Lung (tissue), 11 donors: ENCODE measurements at regions not wholly inside any gene's neighbourhood (a gene's known extent, or its start where the extent isn't known, plus 50 kb on each side); places are given as distances from the start of the nearest gene placed in this dataset.

ENCODE experiments used
- ATAC-seq: fragments of 200-7000 bp; cut with Tn5 transposase; one replicate; pipeline ENCODE4 v1.9.1; 2020; ENCODE audit warnings: moderate number of reproducible peaks; ENCODE audit not compliant: insufficient read depth, low FRiP score
- DNase-seq, 3 donors: peaks; one replicate each; pipeline ENCODE4 v3.0.0-alpha.2; 2013 to 2017
- H3K27ac ChIP-seq, 2 donors: one replicate each; pipeline ENCODE4 v1.5.1; 2013; ENCODE audit warnings: mild to moderate bottlenecking in 2 of 2, moderate library complexity in 2 of 2, control low read depth in 1 of 2, inconsistent platforms in 1 of 2, low read depth in 1 of 2, low read length in 1 of 2
- H3K27me3 ChIP-seq, 3 donors: one replicate each; pipeline ENCODE4 v1.5.1; 2013; ENCODE audit warnings: low read length in 2 of 3; ENCODE audit not compliant: control insufficient read depth in 3 of 3, insufficient read depth in 3 of 3
- H3K36me3 ChIP-seq, 4 donors: one replicate each; pipeline ENCODE4 v1.5.1; 2013; ENCODE audit warnings: low read length in 4 of 4, mild to moderate bottlenecking in 1 of 4, moderate library complexity in 1 of 4; ENCODE audit not compliant: control insufficient read depth in 4 of 4, insufficient read depth in 4 of 4
- H3K4me1 ChIP-seq, 5 donors: one replicate each; pipeline ENCODE4 v1.5.1; 2013; ENCODE audit warnings: low read length in 5 of 5, mild to moderate bottlenecking in 2 of 5, moderate library complexity in 1 of 5; ENCODE audit not compliant: control insufficient read depth in 5 of 5, insufficient read depth in 5 of 5
- H3K4me3 ChIP-seq: one replicate; pipeline ENCODE4 v1.5.1; 2013; ENCODE audit warnings: mild to moderate bottlenecking, control low read depth, moderate library complexity
- H3K9ac ChIP-seq, 2 donors: one replicate each; pipeline ENCODE4 v1.5.1; 2013; ENCODE audit warnings: low read length in 2 of 2, control low read depth in 1 of 2; ENCODE audit not compliant: insufficient read depth in 1 of 2
- H3K9me3 ChIP-seq, 4 donors: one replicate each; pipeline ENCODE4 v1.5.1; 2013; ENCODE audit warnings: low read length in 3 of 4, mild to moderate bottlenecking in 1 of 4, moderate library complexity in 1 of 4; ENCODE audit not compliant: control insufficient read depth in 4 of 4, insufficient read depth in 3 of 4
- CTCF ChIP-seq: IDR thresholded peaks from 2 replicates; pipeline ENCODE4 v1.5.1; 2012; ENCODE audit warnings: mild to moderate bottlenecking; ENCODE audit errors: control extremely low read depth, extremely low read depth
- WGBS, 2 donors: extraction: QIAGEN DNeasy Blood & Tissue Kit; methylation state at CpG; one replicate each; pipeline ENCODE4 v1.1.7; 2013; 5-methylcytosine and 5-hydroxymethylcytosine counted together
- donor health status: control.
- donor health status: control.
- donor health status: Bipolar disorder and iron deficiency.
- donor health status: healthy.
- donor health status: DM: yes; HTN: yes; CAD: no.

GRCh38 chr13:73833325-73834070, 300.7 kb downstream of the KLF12 start:
- Histone ChIP-seq H3K27me3 (no peaks in the 10 kb centered on the region), H3K9me3 (no peaks in the 10 kb centered on the region), H3K9ac (no peak overlapping the region), H3K4me3 (no peak overlapping the region), H3K36me3 (no peaks in the 10 kb centered on the region), H3K27ac (no peak overlapping the region), H3K4me1 (peaks cover 0 to 8% (median 4%) of the 10 kb centered on the region in 5 donors)
- DNase-seq, result peak in 2 of 3 donors; percentile 19 to 22
- TF ChIP-seq CTCF, result no peak
- ATAC-seq, result no peak
- WGBS, 2 donors, result 89 to 93% methylated on average over 7 of the region's 7 CpGs

GRCh38 chr13:73832825-73833224, 301.4 kb downstream of the KLF12 start:
- Histone ChIP-seq H3K4me1 (peaks cover 0 to 7% (median 4%) of the 10 kb centered on the region in 5 donors), H3K27ac (no peak overlapping the region), H3K9me3 (no peaks in the 10 kb centered on the region), H3K9ac (no peak overlapping the region), H3K36me3 (no peaks in the 10 kb centered on the region), H3K27me3 (no peaks in the 10 kb centered on the region), H3K4me3 (no peak overlapping the region)
- 82 to 83% methylated on average over 3 of the region's 3 CpGs for WGBS, 2 donors
- DNase-seq (no peak), ATAC-seq (no peak)
- no peak for TF ChIP-seq CTCF

GRCh38 chr13:73832128-73832588, 302.0 kb downstream of the KLF12 start:
- Histone ChIP-seq H3K27me3 (no peaks in the 10 kb centered on the region), H3K4me3 (no peak overlapping the region), H3K27ac (no peak overlapping the region), H3K9ac (no peak overlapping the region), H3K4me1 (peaks cover 0 to 7% (median 4%) of the 10 kb centered on the region in 5 donors), H3K9me3 (no peaks in the 10 kb centered on the region), H3K36me3 (no peaks in the 10 kb centered on the region)
- TF ChIP-seq CTCF, result no peak
- no peak for ATAC-seq
- 60 to 66% methylated on average over 4 of the region's 4 CpGs for WGBS, 2 donors
- no peak for DNase-seq
